ENCODE measurements at regions not wholly inside any gene's neighbourhood (a gene's known extent, or its start where the extent isn't known, plus 50 kb on each side); places are given as distances from the start of the nearest gene placed in this dataset.

DNA sequence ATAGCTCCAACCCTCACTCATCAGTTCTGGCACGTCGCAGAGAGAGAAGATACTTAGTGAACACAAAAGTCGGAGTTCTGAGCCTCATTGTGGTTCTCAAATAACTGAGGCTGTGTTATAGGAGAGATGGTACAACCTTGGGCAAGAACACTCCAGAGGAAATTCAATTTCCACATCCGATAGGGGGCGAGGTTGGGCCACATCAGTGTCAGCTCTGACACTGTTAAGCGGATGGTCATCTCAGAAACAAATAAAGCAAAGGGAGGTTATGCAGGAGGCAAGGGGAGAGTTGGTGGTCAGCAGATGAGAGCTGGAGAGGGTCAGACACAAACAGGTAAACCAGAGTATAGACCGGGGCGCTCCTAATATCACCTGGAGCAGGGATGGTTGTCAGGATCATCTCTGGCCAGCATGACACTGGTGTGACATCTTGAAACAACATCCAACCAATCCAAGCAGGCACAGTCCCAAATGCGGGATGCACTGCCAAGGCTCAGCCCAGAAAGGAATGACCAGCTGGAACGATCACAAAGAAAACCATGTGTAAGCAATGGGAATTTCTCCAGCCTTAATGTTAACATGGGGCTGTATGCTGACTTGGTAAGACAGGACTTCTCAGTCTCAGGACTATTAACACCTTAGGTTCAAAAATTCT lies 331.8 kb downstream of the HACE1 start (continued):
- TF ChIP-seq, protein P1, sequence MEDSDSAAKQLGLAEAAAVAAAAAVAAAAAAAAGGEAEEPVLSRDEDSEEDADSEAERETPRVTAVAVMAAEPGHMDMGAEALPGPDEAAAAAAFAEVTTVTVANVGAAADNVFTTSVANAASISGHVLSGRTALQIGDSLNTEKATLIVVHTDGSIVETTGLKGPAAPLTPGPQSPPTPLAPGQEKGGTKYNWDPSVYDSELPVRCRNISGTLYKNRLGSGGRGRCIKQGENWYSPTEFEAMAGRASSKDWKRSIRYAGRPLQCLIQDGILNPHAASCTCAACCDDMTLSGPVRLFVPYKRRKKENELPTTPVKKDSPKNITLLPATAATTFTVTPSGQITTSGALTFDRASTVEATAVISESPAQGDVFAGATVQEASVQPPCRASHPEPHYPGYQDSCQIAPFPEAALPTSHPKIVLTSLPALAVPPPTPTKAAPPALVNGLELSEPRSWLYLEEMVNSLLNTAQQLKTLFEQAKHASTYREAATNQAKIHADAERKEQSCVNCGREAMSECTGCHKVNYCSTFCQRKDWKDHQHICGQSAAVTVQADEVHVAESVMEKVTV (CRISPR knock-in tag; IDR thresholded peaks at IDR 0.05), result 0 out of 2 replicates have a peak, but pooled peaks have one; percentile 15
- no peak for TF ChIP-seq TCFL5 (CRISPR knock-in tag; conservative IDR thresholded peaks at IDR 0.05)
- no peak for TF ChIP-seq ASH1L (IDR thresholded peaks at IDR 0.05; ENCODE audit: borderline replicate concordance, low read depth, partially characterized antibody)
- TF ChIP-seq ETV6 (IDR thresholded peaks at IDR 0.05; ENCODE audit: borderline replicate concordance in 1 of 2, low read depth in 2 of 2, low read length in 1 of 2), result no peak
- TF ChIP-seq ETV6 (CRISPR knock-in tag; IDR thresholded peaks at IDR 0.05; ENCODE audit: borderline replicate concordance), result no peak

DNA sequence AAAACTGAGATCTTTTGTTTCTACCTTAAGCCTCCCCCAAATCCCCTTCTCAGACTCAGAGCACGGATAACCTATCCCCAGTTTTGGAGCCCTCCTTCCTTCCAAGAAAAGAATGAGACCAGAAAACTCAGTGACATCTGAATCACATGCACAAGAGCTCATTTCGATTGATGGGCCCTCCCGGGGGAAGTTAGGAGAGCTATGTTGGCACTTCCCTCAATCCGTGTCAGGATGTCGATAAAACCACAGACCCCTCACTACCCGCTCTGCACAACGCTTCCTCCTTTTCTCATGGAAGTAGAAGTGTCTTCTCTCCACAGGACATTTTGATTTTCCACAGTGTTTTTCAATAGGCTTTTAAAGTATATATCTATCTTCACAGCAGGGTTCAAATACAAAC lies 332.4 kb downstream of the HACE1 start:
- Histone ChIP-seq H3K79me2 (ENCODE audit: control insufficient read depth, insufficient read depth, low read length) (no peaks in the 10 kb centered on the region), H3K9ac (ENCODE audit: insufficient read depth in 1 of 2, low read depth in 2 of 2, low read length in 2 of 2) (no peak overlapping the region), H3K4me1 (replicated peaks in 1 of 2; ENCODE audit: control insufficient read depth in 2 of 2, insufficient read depth in 2 of 2, low read length in 2 of 2) (no peaks in the 10 kb centered on the region), H3K27me3 (ENCODE audit: control insufficient read depth in 2 of 2, insufficient read depth in 2 of 2, low read length in 2 of 2) (no peaks in the 10 kb centered on the region), H2AFZ (ENCODE audit: low read depth, low read length) (no peak overlapping the region), H3K4me2 (ENCODE audit: insufficient read depth, low read length) (no peak overlapping the region), H3K9me3 (replicated peaks; ENCODE audit: control insufficient read depth, insufficient read depth, low read depth, low read length) (no peaks in the 10 kb centered on the region), H3K9me1 (ENCODE audit: control insufficient read depth, insufficient read depth, low read length) (no peaks in the 10 kb centered on the region), H4K20me1 (replicated peaks; ENCODE audit: control insufficient read depth, insufficient read depth, low read length) (no peaks in the 10 kb centered on the region; the same call in 1 of the 2 replicates), H3K36me3 (ENCODE audit: control insufficient read depth, insufficient read depth, low read length) (no peaks in the 10 kb centered on the region), H3K4me3 (no peak overlapping the region), H3K27ac (ENCODE audit: extremely low read depth, low read depth, low read length) (no peak overlapping the region)
- TF ChIP-seq, protein P2, sequence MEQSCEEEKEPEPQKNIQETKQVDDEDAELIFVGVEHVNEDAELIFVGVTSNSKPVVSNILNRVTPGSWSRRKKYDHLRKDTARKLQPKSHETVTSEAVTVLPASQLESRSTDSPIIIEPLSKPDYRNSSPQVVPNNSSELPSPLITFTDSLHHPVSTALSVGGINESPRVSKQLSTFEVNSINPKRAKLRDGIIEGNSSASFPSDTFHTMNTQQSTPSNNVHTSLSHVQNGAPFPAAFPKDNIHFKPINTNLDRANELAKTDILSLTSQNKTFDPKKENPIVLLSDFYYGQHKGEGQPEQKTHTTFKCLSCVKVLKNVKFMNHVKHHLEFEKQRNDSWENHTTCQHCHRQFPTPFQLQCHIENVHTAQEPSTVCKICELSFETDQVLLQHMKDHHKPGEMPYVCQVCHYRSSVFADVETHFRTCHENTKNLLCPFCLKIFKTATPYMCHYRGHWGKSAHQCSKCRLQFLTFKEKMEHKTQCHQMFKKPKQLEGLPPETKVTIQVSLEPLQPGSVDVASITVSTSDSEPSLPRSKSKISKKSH (CRISPR knock-in tag; IDR thresholded peaks at IDR 0.05), result no peak
- TF ChIP-seq, protein P3, sequence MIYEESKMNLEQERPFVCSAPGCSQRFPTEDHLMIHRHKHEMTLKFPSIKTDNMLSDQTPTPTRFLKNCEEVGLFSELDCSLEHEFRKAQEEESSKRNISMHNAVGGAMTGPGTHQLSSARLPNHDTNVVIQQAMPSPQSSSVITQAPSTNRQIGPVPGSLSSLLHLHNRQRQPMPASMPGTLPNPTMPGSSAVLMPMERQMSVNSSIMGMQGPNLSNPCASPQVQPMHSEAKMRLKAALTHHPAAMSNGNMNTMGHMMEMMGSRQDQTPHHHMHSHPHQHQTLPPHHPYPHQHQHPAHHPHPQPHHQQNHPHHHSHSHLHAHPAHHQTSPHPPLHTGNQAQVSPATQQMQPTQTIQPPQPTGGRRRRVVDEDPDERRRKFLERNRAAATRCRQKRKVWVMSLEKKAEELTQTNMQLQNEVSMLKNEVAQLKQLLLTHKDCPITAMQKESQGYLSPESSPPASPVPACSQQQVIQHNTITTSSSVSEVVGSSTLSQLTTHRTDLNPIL (CRISPR knock-in tag; IDR thresholded peaks at IDR 0.05), result no peak
- TF ChIP-seq SMARCB1 (IDR thresholded peaks at IDR 0.05; ENCODE audit: insufficient read length, low read depth), result no peak
- ATAC-seq (no peak), DNase-seq (ENCODE audit: extremely low read depth in 1 of 4, low spot score in 3 of 4) (no peak), FAIRE-seq (no peak)
- BruUV-seq (replicated peaks), result no TSS peak
- CTCF ChIA-PET (ENCODE audit: low intra/inter-chr PET ratio), result no interaction called here
- in situ Hi-C loops (cut with MboI), result loop anchor here (10.0 kb wide), 1 partner anchor 227 kb away; no protein-coding TSS in a partner anchor
- WGBS (ENCODE audit: insufficient coverage, low coverage, missing lambda C conversion rate), result 0% methylated on average over 7 of the region's 7 CpGs
- POLR2A ChIA-PET, result no interaction called here
- intact Hi-C loops (cut with micrococcal nuclease), result loop anchor here (1.0 to 5.0 kb wide), 2 partner anchors 244 to 550 kb away; no protein-coding TSS in a partner anchor
